Kidney capillary endothelial cell (primary cell): ENCODE measurements at regions not wholly inside any gene's neighbourhood (a gene's known extent, or its start where the extent isn't known, plus 50 kb on each side); places are given as distances from the start of the nearest gene placed in this dataset.

Experiments used
- DNase-seq: peaks from one replicate; pipeline ENCODE4 v3.0.0-alpha.2; 2018; ENCODE audit warnings: low spot score

- DNase-seq = no peak
Measured at GRCh38 chr6:169994739-169995138, 243.3 kb downstream of the ERMARD start.

- DNase-seq = no peak
Measured at GRCh38 chr6:169993861-169994481, 242.5 kb downstream of the ERMARD start.

- no peak for DNase-seq
Measured at GRCh38 chr6:169991913-169992312, 240.5 kb downstream of the ERMARD start.

- no peak for DNase-seq
Measured at GRCh38 chr6:169991031-169991390, 239.6 kb downstream of the ERMARD start.

- DNase-seq = no peak
Measured at GRCh38 chr6:169990095-169991030, 238.9 kb downstream of the ERMARD start.

- DNase-seq = no peak
Measured at GRCh38 chr6:169989594-169989993, 238.2 kb downstream of the ERMARD start.

GRCh38 chr6:169988769-169989550, 237.5 kb downstream of the ERMARD start:
- no peak for DNase-seq

- DNase-seq = no peak
Measured at GRCh38 chr6:169986848-169987498, 235.6 kb downstream of the ERMARD start.

- DNase-seq = no peak
Measured at GRCh38 chr6:169986171-169986847, 234.9 kb downstream of the ERMARD start.

GRCh38 chr6:169985121-169986015, 233.9 kb downstream of the ERMARD start:
- no peak for DNase-seq

- no peak for DNase-seq
Measured at GRCh38 chr6:169984181-169985120, 233.0 kb downstream of the ERMARD start.

GRCh38 chr6:169983651-169984050, 232.2 kb downstream of the ERMARD start:
- DNase-seq = no peak

GRCh38 chr6:169982461-169983386, 231.3 kb downstream of the ERMARD start:
- no peak for DNase-seq

- DNase-seq = no peak
Measured at GRCh38 chr6:169981969-169982368, 230.5 kb downstream of the ERMARD start.

GRCh38 chr6:169981568-169981967, 230.1 kb downstream of the ERMARD start:
- DNase-seq = no peak

GRCh38 chr6:169980826-169981450, 229.5 kb downstream of the ERMARD start:
- no peak for DNase-seq

GRCh38 chr6:169979873-169980432, 228.5 kb downstream of the ERMARD start:
- DNase-seq = no peak
